NCI-H2029 treated with DMSO at 0.1 percent for 48 hours (cell line): ENCODE measurements at regions not wholly inside any gene's neighbourhood (a gene's known extent, or its start where the extent isn't known, plus 50 kb on each side); places are given as distances from the start of the nearest gene placed in this dataset.
"Not testable (repeated sequence)": the region's sequence is repeated elsewhere in the genome, so short reads cannot be mapped to it uniquely, and the experiment has no call there.

Experiments
- DNase-seq: peaks from one replicate; lab custom pipeline; 2025; lab: John Stamatoyannopoulos, UW

DNA sequence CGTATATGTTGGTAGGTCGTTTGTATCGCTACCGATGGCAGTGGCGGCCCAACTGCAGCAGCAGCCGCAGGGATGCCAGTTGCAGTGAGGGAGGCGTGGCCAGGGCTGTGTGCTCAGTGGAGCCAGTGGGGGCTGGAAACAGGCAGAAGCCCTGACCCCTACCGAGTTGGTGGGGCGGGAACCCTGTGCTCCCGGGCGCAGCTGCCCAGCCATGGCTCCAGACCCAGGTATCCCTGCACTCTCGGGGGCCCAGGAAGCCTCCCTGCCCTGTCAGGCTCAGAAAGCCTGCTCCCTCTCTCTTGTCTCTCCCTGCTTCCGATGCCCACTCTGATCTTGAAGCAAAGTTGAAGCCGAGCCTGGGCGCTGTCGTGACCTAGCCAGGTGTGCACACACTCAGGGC lies 78.6 kb upstream of the ITGB1 start:
- DNase-seq: no peak

DNA sequence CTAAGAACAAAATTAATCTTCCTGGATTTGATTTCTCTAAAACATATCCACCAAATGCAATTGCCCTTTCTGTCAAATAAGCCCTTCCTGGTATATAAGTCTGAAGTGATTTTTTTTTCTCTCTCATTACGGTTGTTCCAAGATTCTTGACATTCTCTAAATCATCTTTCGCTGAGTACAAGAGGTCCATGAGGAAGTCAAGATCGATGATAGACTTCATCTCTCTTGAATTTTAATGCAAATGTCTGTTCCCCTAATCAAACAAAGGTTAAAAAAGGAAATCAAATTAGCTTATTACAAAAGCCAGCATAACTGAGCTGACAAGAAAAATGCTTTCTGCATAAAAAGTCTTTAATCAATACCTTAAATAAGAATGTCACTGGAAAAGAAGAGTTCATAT lies 77.4 kb upstream of the ITGB1 start:
- no peak for DNase-seq

DNA sequence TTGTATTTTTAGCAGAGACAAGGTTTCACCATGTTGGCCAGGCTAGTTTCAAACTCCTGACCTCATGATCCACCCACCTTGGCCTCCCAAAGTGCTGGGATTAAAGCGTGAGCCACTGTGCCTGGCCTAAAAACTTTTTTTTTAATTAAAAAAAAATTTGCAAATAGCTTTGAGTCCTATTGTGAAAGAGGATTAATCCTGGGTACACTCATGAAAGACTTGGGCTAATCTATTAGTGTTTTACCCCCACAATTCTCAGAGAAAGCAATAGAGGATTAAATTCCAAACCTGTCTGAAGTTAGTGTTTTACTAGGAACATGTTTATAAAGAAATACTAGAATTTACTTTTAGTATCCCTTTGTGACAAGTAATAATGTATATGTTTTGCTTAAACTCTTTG lies 76.9 kb upstream of the ITGB1 start:
- no peak for DNase-seq

- no peak for DNase-seq
Measured at GRCh38 chr10:33032654-33033151, 74.7 kb upstream of the ITGB1 start.

DNA sequence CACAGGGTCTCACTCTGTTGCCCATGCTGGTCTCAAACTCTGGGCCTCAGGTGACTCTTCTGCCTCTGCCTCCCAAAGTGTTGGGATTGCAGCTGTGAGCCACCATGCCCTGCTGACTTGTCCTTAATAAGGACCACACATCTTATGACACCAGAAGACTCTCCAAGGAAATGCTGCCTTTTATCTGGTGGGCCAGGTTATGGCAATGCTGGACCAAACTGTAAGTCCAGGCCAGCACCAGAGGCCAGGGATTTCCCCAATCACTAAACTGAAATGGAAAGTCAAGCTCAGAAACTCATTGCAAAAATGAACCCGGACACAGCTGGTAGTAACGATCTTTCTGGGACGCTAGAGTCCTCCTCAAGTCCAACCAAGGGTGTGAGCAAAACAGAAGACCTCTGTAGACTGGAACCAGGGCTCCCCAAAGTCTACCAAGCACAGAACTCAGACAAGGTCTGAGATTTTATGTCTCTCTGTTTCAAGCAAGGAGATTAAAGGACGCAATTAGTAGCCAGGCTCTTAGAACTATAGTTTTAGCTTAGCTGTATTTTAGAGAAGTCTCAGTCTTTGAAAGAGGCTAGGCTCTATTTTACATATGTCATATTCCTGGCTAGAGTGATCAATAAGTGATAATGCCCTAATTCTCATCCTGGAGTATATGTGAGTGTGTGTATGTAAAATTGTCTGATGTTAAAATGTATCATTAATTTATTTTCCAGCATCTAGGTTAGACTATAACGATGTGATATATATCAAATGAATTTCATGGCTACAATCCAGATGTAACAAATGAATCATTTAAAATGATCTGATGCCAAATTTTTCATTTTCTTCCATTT lies 74.0 kb upstream of the ITGB1 start:
- DNase-seq: no peak

DNA sequence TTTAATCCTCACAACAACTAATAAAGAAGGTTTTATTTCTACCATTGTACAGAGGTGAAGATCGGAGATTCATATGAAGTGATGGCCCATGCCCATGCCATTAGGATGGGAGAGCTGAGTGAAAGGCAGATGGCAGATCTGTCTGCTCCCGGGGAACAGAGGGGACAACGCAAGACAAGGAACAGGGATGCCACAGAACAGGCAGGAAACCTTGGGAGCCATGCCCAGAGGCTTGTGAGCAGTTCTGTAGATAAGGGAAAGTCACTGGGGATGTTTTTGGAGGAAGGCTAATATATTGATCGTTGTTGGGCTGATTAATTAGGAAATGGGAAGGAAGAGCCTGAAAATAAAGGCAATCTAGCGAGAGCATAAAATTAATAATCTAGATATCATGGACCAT lies 73.1 kb upstream of the ITGB1 start:
- DNase-seq: no peak

- not testable (repeated sequence) for DNase-seq
Measured at GRCh38 chr10:33028515-33028914, 70.5 kb upstream of the ITGB1 start.

GRCh38 chr10:33027088-33027487 lies 69.1 kb upstream of the ITGB1 start:
- DNase-seq: no peak

DNA sequence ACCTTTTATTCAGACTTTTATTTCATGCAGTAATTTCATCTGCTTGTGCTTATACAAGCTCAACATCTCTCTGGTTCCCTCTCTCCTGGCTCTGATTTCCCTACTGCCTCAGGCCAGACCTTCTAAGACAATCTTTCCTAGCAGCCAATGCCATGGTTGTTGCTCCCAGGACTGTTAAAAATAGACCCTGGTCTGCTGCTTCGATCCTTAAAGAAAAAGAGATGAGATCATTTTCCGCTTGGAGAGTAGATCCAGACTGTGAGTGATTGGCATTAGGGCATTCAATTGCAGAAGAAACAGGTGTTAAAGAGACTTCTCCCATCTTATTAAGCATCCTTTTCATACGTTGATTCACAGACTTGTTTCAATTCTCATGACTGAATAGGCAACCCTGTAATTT lies 68.4 kb upstream of the ITGB1 start:
- no peak for DNase-seq

DNA sequence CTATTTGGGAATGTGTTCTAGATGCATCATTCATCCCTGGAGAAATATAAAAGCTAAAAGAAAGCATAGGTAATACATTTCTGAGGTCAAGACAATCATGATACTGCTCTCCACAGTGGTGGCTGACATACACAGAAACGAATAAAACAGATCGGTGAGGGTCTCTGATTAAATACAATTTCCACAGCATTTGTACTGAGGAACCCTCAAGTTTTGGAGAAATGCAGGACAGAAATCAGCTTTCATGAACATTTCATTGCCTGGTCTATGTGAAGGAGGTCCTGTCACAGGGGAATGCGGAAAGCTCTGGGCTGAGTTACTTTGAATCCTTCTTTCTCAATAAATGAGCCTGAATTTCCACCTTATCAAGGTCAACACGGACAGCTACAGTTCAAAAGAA lies 67.9 kb upstream of the ITGB1 start:
- no peak for DNase-seq

DNA sequence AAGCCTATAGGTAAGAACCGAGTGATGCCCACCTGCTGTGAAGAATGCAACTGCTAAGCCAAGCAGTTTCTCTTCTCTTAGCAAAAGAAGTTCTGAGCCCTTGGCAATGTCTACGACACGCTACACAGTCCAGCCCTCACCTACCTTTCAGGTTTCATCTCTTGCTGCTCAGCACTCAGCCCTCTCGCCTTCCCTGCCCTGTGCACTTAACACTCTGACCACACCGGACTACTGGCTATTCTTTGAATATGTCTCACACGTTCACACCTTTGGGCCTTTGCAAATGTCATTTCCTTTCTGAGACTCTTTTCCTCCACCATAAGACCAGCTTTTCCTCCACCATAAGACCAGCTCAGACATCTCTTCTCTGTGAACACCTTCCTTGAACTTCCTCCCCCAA lies 67.0 kb upstream of the ITGB1 start:
- no peak for DNase-seq

- DNase-seq: no peak
Measured at GRCh38 chr10:33022691-33023090, 64.7 kb upstream of the ITGB1 start.

GRCh38 chr10:33022090-33022489 lies 64.1 kb upstream of the ITGB1 start:
- DNase-seq: no peak

DNA sequence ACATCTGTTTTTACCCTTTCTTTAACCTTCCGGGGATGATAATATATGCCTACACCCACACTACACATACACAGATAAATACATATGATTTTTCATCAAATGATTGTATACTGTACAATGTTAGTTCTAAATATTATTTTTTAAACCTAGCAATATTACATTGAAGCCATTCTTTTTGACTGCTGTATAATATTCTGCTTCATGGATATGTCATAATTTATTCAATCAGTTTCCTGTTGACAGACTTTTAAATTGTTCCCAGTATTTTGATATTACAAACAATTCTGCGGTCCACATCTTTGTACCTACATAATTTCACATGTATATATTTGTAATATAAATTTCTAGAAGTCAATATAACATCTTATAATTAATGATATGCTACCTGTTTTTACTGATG lies 59.0 kb upstream of the ITGB1 start:
- DNase-seq: no peak

GRCh38 chr10:33015761-33016547 lies 57.9 kb upstream of the ITGB1 start:
- DNase-seq: no peak

- not testable (repeated sequence) for DNase-seq
Measured at GRCh38 chr10:33013331-33013730, 55.3 kb upstream of the ITGB1 start.

- no peak for DNase-seq
Measured at GRCh38 chr10:33012306-33012705, 54.3 kb upstream of the ITGB1 start.

DNA sequence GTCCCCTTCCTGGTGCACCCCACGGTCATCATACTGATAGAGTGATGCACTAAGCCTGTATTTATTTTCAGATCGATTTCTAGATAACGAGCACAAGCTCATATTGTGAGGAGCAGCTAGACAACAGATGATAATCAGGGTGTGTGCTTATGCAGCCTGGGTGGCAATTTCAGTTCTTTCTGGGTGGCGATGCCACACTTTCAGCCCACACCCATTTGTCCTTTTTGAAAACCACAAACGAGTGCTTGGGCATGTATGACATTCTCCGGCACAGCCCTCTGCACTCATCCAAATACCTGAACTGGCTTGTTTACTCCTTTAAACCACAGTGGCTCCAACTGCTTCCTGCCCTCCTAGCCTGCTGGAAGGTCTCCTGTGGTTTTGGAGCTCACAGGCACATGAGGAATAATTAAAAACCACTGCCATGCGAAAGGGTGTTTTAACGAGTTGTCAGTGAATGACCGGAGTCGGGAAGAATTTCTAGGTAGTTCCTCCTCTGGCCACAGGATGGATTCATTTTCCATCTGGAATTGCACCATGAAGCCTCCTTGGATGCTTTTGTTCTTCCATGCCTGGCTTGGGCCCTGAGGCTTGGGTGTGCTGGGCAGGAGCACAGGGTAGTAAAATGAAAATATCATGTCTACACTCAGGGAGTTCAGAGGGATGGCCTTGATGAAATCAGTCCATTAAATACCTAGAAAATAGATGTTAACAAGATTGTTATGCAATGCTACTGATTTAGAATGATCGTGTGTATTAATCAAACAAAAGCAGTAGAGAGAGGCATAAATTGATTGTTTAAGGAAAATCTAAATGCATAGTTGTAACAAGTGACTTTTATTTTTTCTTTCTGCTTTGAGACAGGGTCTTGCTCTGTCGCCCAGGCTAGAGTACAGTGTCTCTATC lies 52.4 kb upstream of the ITGB1 start:
- no peak for DNase-seq

- DNase-seq: no peak
Measured at GRCh38 chr10:33009244-33010131, 51.5 kb upstream of the ITGB1 start.

DNA sequence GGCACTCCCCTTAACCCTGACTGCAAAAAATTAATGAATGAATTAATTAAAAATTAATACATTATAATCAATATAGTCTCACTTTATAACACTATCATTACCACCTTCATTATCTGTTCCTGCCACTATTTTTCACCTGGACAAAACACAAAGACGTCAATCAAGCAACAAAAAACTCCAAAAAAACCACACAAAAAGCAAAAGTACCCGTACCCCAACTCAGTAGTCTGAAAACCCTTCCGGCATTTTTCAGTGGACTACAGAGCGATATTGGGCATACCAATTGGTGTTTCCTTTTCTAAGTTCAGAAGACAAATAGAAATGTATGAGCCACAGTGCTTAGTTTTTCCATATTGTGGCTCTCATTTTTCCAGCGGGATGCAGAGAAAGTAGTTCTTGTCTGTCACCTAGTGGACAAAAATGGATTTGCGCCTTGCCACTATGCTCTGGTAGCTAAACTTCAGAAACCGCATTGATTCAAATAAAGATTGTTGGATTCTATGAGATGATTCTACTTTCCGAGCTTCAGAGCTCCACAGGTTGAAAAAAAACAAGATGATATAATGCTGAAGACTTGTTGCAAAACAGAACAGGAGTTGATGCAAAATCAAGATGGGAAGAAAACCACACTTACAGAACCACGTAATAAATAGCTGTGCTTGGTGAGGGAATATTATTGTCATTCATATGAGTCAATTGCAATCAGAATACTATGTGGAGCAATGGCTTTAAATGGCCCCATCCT lies 50.6 kb upstream of the ITGB1 start:
- peak; percentile 5 for DNase-seq
